ENCODE measurements at regions not wholly inside any gene's neighbourhood (a gene's known extent, or its start where the extent isn't known, plus 50 kb on each side); places are given as distances from the start of the nearest gene placed in this dataset.

- CTCF ChIA-PET, result interaction anchor here (0.6 to 0.7 kb wide), 3 partner anchors 171 to 465 kb away, joined by 3 to 4 read pairs (median 3); no protein-coding TSS in a partner anchor
- peaks cover 16% of the 10 kb centered on the region for H3K27me3 Mint-ChIP-seq (ENCODE audit: insufficient read depth, unreplicated experiment)
- BruUV-seq (replicated peaks), result no TSS peak
Observed at GRCh38 chr14:104342435-104343293, 204.3 kb downstream of the KIF26A start.

GRCh38 chr14:104343294-104343625 lies 204.9 kb downstream of the KIF26A start:
- Mint-ChIP-seq H3K27me3 (ENCODE audit: insufficient read depth, unreplicated experiment) (peaks cover 17% of the 10 kb centered on the region), H3K27ac (ENCODE audit: unreplicated experiment) (no peak overlapping the region), H3K9me3 (ENCODE audit: unreplicated experiment) (no peaks in the 10 kb centered on the region), H3K4me1 (ENCODE audit: low read depth, unreplicated experiment) (peaks cover 18% of the 10 kb centered on the region), H3K36me3 (ENCODE audit: insufficient read depth, unreplicated experiment) (no peaks in the 10 kb centered on the region), H3K4me3 (ENCODE audit: unreplicated experiment) (no peak overlapping the region)
- Histone ChIP-seq H3K36me3 (ENCODE audit: control insufficient read depth, insufficient read depth, low read length) (no peaks in the 10 kb centered on the region), H3K27me3 (replicated peaks; ENCODE audit: control insufficient read depth, insufficient read depth, low read length) (no peaks in the 10 kb centered on the region), H3K4me3 (ENCODE audit: low read depth, low read length) (no peak overlapping the region), H3K4me1 (no peaks in the 10 kb centered on the region), H3K9me3 (no peaks in the 10 kb centered on the region)
- intact Hi-C loops (cut with micrococcal nuclease; ENCODE audit: unreplicated experiment), result no loop called here
- no peak for TF ChIP-seq CTCF (IDR thresholded peaks at IDR 0.05; ENCODE audit: insufficient read depth in 1 of 2, low read depth in 1 of 2, low read length in 1 of 2, severe bottlenecking in 1 of 2, unreplicated experiment in 1 of 2)
- ChIA-PET POLR2A (no interaction called here), CTCF (no interaction called here)
- no TSS peak for BruUV-seq (replicated peaks)
- DNase-seq, result no peak

More at GRCh38 chr14:104342435-104343293, 204.3 kb downstream of the KIF26A start:
- no peaks in the 10 kb centered on the region for H3K36me3 Mint-ChIP-seq (ENCODE audit: insufficient read depth, unreplicated experiment)
- Histone ChIP-seq H3K4me3 (ENCODE audit: low read depth, low read length) (no peak overlapping the region), H3K9me3 (no peaks in the 10 kb centered on the region), H3K4me1 (no peaks in the 10 kb centered on the region), H3K36me3 (ENCODE audit: control insufficient read depth, insufficient read depth, low read length) (no peaks in the 10 kb centered on the region), H3K27me3 (replicated peaks; ENCODE audit: control insufficient read depth, insufficient read depth, low read length) (no peaks in the 10 kb centered on the region)
- intact Hi-C loops (cut with micrococcal nuclease; ENCODE audit: unreplicated experiment), result no loop called here
- POLR2A ChIA-PET, result no interaction called here
- H3K4me3 Mint-ChIP-seq (ENCODE audit: unreplicated experiment), result no peak overlapping the region
- H3K4me1 Mint-ChIP-seq (ENCODE audit: low read depth, unreplicated experiment), result peaks cover 18% of the 10 kb centered on the region
- peak in 1 of 2 experiments; percentile 30 for DNase-seq
- H3K27ac Mint-ChIP-seq (ENCODE audit: unreplicated experiment), result no peak overlapping the region
- TF ChIP-seq CTCF (IDR thresholded peaks at IDR 0.05; ENCODE audit: insufficient read depth in 1 of 2, low read depth in 1 of 2, low read length in 1 of 2, severe bottlenecking in 1 of 2, unreplicated experiment in 1 of 2), result no peak
- H3K9me3 Mint-ChIP-seq (ENCODE audit: unreplicated experiment), result no peaks in the 10 kb centered on the region

GRCh38 chr14:104343690-104344640 lies 205.6 kb downstream of the KIF26A start:
- H3K4me1 Mint-ChIP-seq (ENCODE audit: low read depth, unreplicated experiment), result peaks cover 18% of the 10 kb centered on the region
- DNase-seq, result peak in 1 of 2 experiments; percentile 29
- H3K9me3 Mint-ChIP-seq (ENCODE audit: unreplicated experiment), result no peaks in the 10 kb centered on the region
- Histone ChIP-seq H3K4me3 (ENCODE audit: low read depth, low read length) (no peak overlapping the region), H3K9me3 (no peaks in the 10 kb centered on the region), H3K4me1 (no peaks in the 10 kb centered on the region), H3K36me3 (ENCODE audit: control insufficient read depth, insufficient read depth, low read length) (no peaks in the 10 kb centered on the region), H3K27me3 (replicated peaks; ENCODE audit: control insufficient read depth, insufficient read depth, low read length) (no peaks in the 10 kb centered on the region)
- no peak for TF ChIP-seq CTCF (IDR thresholded peaks at IDR 0.05; ENCODE audit: insufficient read depth in 1 of 2, low read depth in 1 of 2, low read length in 1 of 2, severe bottlenecking in 1 of 2, unreplicated experiment in 1 of 2)
- ChIA-PET CTCF (no interaction called here), POLR2A (no interaction called here)
- H3K4me3 Mint-ChIP-seq (ENCODE audit: unreplicated experiment), result no peak overlapping the region
- no TSS peak for BruUV-seq (replicated peaks)
- no peaks in the 10 kb centered on the region for H3K36me3 Mint-ChIP-seq (ENCODE audit: insufficient read depth, unreplicated experiment)
- H3K27me3 Mint-ChIP-seq (ENCODE audit: insufficient read depth, unreplicated experiment), result peaks cover 16% of the 10 kb centered on the region
- intact Hi-C loops (cut with micrococcal nuclease; ENCODE audit: unreplicated experiment), result no loop called here
- no peak overlapping the region for H3K27ac Mint-ChIP-seq (ENCODE audit: unreplicated experiment)
